ENCODE measurements at regions not wholly inside any gene's neighbourhood (a gene's known extent, or its start where the extent isn't known, plus 50 kb on each side); places are given as distances from the start of the nearest gene placed in this dataset.

- Histone ChIP-seq H3K9ac (ENCODE audit: low read length) (no peak overlapping the region), H3K79me2 (ENCODE audit: control insufficient read depth, insufficient read depth, low read length, poor library complexity) (no peaks in the 10 kb centered on the region), H3K14ac (ENCODE audit: low read length) (no peak overlapping the region), H2AFZ (ENCODE audit: insufficient read depth, low read length, poor library complexity) (no peak overlapping the region), H3K27ac (ENCODE audit: low read depth, low read length) (no peak overlapping the region), H3K79me1 (ENCODE audit: low read length) (no peaks in the 10 kb centered on the region), H2BK120ac (ENCODE audit: insufficient read depth, low read length, poor library complexity) (no peak overlapping the region), H4K8ac (ENCODE audit: low read depth, low read length) (no peak overlapping the region), H4K91ac (ENCODE audit: low read depth, low read length) (no peak overlapping the region), H3K4me2 (ENCODE audit: low read length) (no peak overlapping the region), H4K12ac (ENCODE audit: low read depth, low read length) (no peak overlapping the region), H2AK5ac (ENCODE audit: low read length) (no peak overlapping the region), H2BK12ac (ENCODE audit: low read length) (no peak overlapping the region), H3K4ac (ENCODE audit: low read depth, low read length) (no peak overlapping the region), H3K9me3 (ENCODE audit: insufficient read depth, low read depth, low read length) (no peaks in the 10 kb centered on the region), H3K27me3 (ENCODE audit: insufficient read depth, low read length) (no peaks in the 10 kb centered on the region), H3K4me3 (ENCODE audit: low read depth, low read length) (no peak overlapping the region), H3K4me1 (ENCODE audit: control insufficient read depth in 1 of 2, insufficient read depth in 2 of 2, low read length in 2 of 2) (no peaks in the 10 kb centered on the region), H2BK5ac (ENCODE audit: low read depth, low read length, poor library complexity) (no peak overlapping the region), H3K18ac (ENCODE audit: low read length) (no peak overlapping the region), H3K23ac (ENCODE audit: low read length) (no peak overlapping the region), H3K36me3 (ENCODE audit: control insufficient read depth in 1 of 2, insufficient read depth in 2 of 2, low read length in 2 of 2) (no peaks in the 10 kb centered on the region)
- no peak for DNase-seq
- WGBS (ENCODE audit: extremely low coverage, insufficient coverage, insufficient read length): no CpG with 5 or more reads among the region's 1 CpG
Measured at GRCh38 chr3:55407426-55407820, 79.7 kb downstream of the WNT5A start.

DNA sequence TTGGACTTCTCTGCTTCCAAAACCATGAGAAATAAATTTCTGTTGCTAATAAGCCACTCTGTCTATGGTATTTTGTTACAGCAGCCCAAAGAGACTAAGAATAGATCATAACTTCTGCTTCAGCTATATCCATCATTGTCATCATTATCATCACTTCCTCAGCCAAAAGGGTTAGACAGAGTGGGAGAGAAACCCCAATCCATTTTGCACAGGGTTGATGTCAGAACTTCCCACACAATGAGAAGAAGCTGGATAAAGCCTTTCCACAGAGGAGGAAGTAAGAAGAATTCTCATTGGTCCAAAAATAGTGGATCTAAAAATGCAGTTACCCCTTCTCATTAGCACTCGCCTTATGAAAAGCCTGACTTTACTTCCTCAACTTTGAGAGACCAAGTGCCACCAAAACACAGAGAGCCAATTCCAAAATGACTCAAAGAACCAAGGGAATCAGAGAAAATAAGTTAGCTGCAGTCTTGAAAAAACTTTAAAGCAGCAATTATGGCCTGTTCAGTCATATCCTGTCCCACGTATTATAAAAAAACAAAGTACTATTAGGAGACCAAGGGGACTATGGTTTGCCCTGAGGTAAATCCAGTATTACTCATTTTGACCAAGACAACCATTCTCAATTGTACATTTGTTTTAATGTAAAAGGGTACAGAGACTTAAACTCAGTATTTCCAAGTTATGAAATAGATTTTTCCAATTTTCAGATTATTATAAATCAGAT is 80.2 kb downstream of the WNT5A start:
- no peak overlapping the region for H3K4me3 ChIP-seq (ENCODE audit: low read depth, low read length)
- H3K79me2 ChIP-seq (ENCODE audit: control insufficient read depth, insufficient read depth, low read length, poor library complexity): no peaks in the 10 kb centered on the region
- no peak overlapping the region for H4K91ac ChIP-seq (ENCODE audit: low read depth, low read length)
- no peak overlapping the region for H2AK5ac ChIP-seq (ENCODE audit: low read length)
- H3K4me1 ChIP-seq (ENCODE audit: control insufficient read depth in 1 of 2, insufficient read depth in 2 of 2, low read length in 2 of 2): no peaks in the 10 kb centered on the region
- H3K4ac ChIP-seq (ENCODE audit: low read depth, low read length): no peak overlapping the region
- no peaks in the 10 kb centered on the region for H3K27me3 ChIP-seq (ENCODE audit: insufficient read depth, low read length)
- no peak overlapping the region for H4K8ac ChIP-seq (ENCODE audit: low read depth, low read length)
- H3K23ac ChIP-seq (ENCODE audit: low read length): no peak overlapping the region
- no peak overlapping the region for H2BK12ac ChIP-seq (ENCODE audit: low read length)
- no peak overlapping the region for H3K18ac ChIP-seq (ENCODE audit: low read length)
- no peak for DNase-seq
- H3K27ac ChIP-seq (ENCODE audit: low read depth, low read length): no peak overlapping the region
- H4K12ac ChIP-seq (ENCODE audit: low read depth, low read length): no peak overlapping the region
- H3K14ac ChIP-seq (ENCODE audit: low read length): no peak overlapping the region
- no peaks in the 10 kb centered on the region for H3K9me3 ChIP-seq (ENCODE audit: insufficient read depth, low read depth, low read length)
- no peak overlapping the region for H2BK5ac ChIP-seq (ENCODE audit: low read depth, low read length, poor library complexity)
- no CpG with 5 or more reads among the region's 2 CpGs for WGBS (ENCODE audit: extremely low coverage, insufficient coverage, insufficient read length)
- no peak overlapping the region for H3K4me2 ChIP-seq (ENCODE audit: low read length)
- H3K79me1 ChIP-seq (ENCODE audit: low read length): no peaks in the 10 kb centered on the region
- no peaks in the 10 kb centered on the region for H3K36me3 ChIP-seq (ENCODE audit: control insufficient read depth in 1 of 2, insufficient read depth in 2 of 2, low read length in 2 of 2)
- no peak overlapping the region for H2BK120ac ChIP-seq (ENCODE audit: insufficient read depth, low read length, poor library complexity)
- H2AFZ ChIP-seq (ENCODE audit: insufficient read depth, low read length, poor library complexity): no peak overlapping the region
- H3K9ac ChIP-seq (ENCODE audit: low read length): no peak overlapping the region

GRCh38 chr3:55405436-55405835 is 81.7 kb downstream of the WNT5A start:
- Histone ChIP-seq H3K18ac (ENCODE audit: low read length) (no peak overlapping the region), H3K4me1 (ENCODE audit: control insufficient read depth in 1 of 2, insufficient read depth in 2 of 2, low read length in 2 of 2) (no peaks in the 10 kb centered on the region), H2BK12ac (ENCODE audit: low read length) (no peak overlapping the region), H3K9me3 (ENCODE audit: insufficient read depth, low read depth, low read length) (no peaks in the 10 kb centered on the region), H2AFZ (ENCODE audit: insufficient read depth, low read length, poor library complexity) (no peak overlapping the region), H4K8ac (ENCODE audit: low read depth, low read length) (no peak overlapping the region), H3K4ac (ENCODE audit: low read depth, low read length) (no peak overlapping the region), H2BK120ac (ENCODE audit: insufficient read depth, low read length, poor library complexity) (no peak overlapping the region), H2AK5ac (ENCODE audit: low read length) (no peak overlapping the region), H3K36me3 (ENCODE audit: control insufficient read depth in 1 of 2, insufficient read depth in 2 of 2, low read length in 2 of 2) (no peaks in the 10 kb centered on the region), H3K23ac (ENCODE audit: low read length) (no peak overlapping the region), H4K12ac (ENCODE audit: low read depth, low read length) (no peak overlapping the region), H2BK5ac (ENCODE audit: low read depth, low read length, poor library complexity) (no peak overlapping the region), H3K4me3 (ENCODE audit: low read depth, low read length) (no peak overlapping the region), H3K14ac (ENCODE audit: low read length) (no peak overlapping the region), H4K91ac (ENCODE audit: low read depth, low read length) (no peak overlapping the region), H3K79me2 (ENCODE audit: control insufficient read depth, insufficient read depth, low read length, poor library complexity) (no peaks in the 10 kb centered on the region), H3K27me3 (ENCODE audit: insufficient read depth, low read length) (no peaks in the 10 kb centered on the region), H3K79me1 (ENCODE audit: low read length) (no peaks in the 10 kb centered on the region), H3K27ac (ENCODE audit: low read depth, low read length) (no peak overlapping the region), H3K4me2 (ENCODE audit: low read length) (no peak overlapping the region), H3K9ac (ENCODE audit: low read length) (no peak overlapping the region)
- DNase-seq: peak; percentile 63 to 88
- WGBS (ENCODE audit: extremely low coverage, insufficient coverage, insufficient read length): no CpG with 5 or more reads among the region's 8 CpGs

DNA sequence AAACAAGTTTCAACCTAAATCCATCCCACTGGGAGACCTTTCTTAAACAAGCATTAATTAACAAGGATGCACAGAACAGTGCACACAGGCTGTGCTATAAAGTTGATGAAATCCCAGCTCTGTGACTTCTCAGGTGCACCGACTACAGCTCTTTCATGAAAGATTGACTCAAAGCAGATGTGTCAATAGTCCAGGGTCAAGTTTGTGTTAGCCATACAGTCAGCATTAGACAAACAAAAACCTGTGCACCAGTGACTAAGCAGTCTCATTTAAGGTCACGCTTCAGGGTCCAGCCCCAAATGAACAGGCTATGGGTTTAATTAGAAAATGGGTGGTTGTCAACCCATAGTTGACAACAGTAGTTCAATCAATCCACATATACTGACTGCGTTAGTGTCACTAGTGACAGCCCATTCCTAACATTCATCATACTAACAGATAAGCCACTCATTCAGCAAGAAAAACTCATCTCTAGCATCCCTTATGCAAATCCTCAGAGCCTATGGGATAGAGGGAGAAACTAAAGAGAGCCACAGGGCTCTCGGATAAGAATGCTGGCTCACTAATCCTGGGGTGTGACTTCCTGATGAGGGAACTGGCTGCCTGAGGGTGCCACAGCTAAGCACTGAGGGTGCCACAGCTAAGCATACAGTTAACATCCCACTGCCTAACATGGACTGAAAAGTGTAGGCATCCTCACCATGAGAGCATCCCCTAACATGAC is 84.1 kb downstream of the WNT5A start:
- Histone ChIP-seq H2BK120ac (ENCODE audit: insufficient read depth, low read length, poor library complexity) (no peak overlapping the region), H3K18ac (ENCODE audit: low read length) (no peak overlapping the region), H3K4ac (ENCODE audit: low read depth, low read length) (no peak overlapping the region), H3K9ac (ENCODE audit: low read length) (no peak overlapping the region), H2BK5ac (ENCODE audit: low read depth, low read length, poor library complexity) (no peak overlapping the region), H4K12ac (ENCODE audit: low read depth, low read length) (no peak overlapping the region), H3K27me3 (ENCODE audit: insufficient read depth, low read length) (no peaks in the 10 kb centered on the region), H3K79me1 (ENCODE audit: low read length) (no peaks in the 10 kb centered on the region), H3K27ac (ENCODE audit: low read depth, low read length) (no peak overlapping the region), H3K9me3 (ENCODE audit: insufficient read depth, low read depth, low read length) (no peaks in the 10 kb centered on the region), H3K14ac (ENCODE audit: low read length) (no peak overlapping the region), H3K79me2 (ENCODE audit: control insufficient read depth, insufficient read depth, low read length, poor library complexity) (no peaks in the 10 kb centered on the region), H3K4me3 (ENCODE audit: low read depth, low read length) (no peak overlapping the region), H3K23ac (ENCODE audit: low read length) (no peak overlapping the region), H3K4me2 (ENCODE audit: low read length) (no peak overlapping the region), H3K4me1 (ENCODE audit: control insufficient read depth in 1 of 2, insufficient read depth in 2 of 2, low read length in 2 of 2) (no peaks in the 10 kb centered on the region), H4K91ac (ENCODE audit: low read depth, low read length) (no peak overlapping the region), H2AK5ac (ENCODE audit: low read length) (no peak overlapping the region), H4K8ac (ENCODE audit: low read depth, low read length) (no peak overlapping the region), H2AFZ (ENCODE audit: insufficient read depth, low read length, poor library complexity) (no peak overlapping the region), H2BK12ac (ENCODE audit: low read length) (no peak overlapping the region), H3K36me3 (ENCODE audit: control insufficient read depth in 1 of 2, insufficient read depth in 2 of 2, low read length in 2 of 2) (no peaks in the 10 kb centered on the region)
- DNase-seq: peak in 1 of 2 donors; percentile 9
- no CpG with 5 or more reads among the region's 4 CpGs for WGBS (ENCODE audit: extremely low coverage, insufficient coverage, insufficient read length)
